ENCODE measurements at regions not wholly inside any gene's neighbourhood (a gene's known extent, or its start where the extent isn't known, plus 50 kb on each side); places are given as distances from the start of the nearest gene placed in this dataset.

GRCh38 chr4:63632858-63633257 lies 776.4 kb downstream of the TECRL start:
- H3K36me3 ChIP-seq, result no peaks in the 10 kb centered on the region
- H3K4me1 ChIP-seq, result no peaks in the 10 kb centered on the region
- H3K27me3 ChIP-seq, result no peaks in the 10 kb centered on the region
- intact Hi-C loops (cut with DNase I), result no loop called here
- H3K4me3 ChIP-seq, result no peak overlapping the region
- ATAC-seq (no peak), DNase-seq (no peak)
- no peak for TF ChIP-seq CTCF (IDR thresholded peaks at IDR 0.05)
- no peak overlapping the region for H3K27ac ChIP-seq
- H3K9me3 ChIP-seq, result peaks cover 2 to 5% of the 10 kb centered on the region in 2 donors

- Histone ChIP-seq H3K36me3 (no peaks in the 10 kb centered on the region), H3K4me3 (no peak overlapping the region), H3K4me1 (no peaks in the 10 kb centered on the region), H3K27ac (no peak overlapping the region), H3K27me3 (no peaks in the 10 kb centered on the region), H3K9me3 (peaks cover 0 to under 1% of the 10 kb centered on the region in 2 donors)
- no peak for TF ChIP-seq CTCF (IDR thresholded peaks at IDR 0.05)
- no peak for ATAC-seq
- no peak for DNase-seq
- intact Hi-C loops (cut with DNase I), result no loop called here
Measured at GRCh38 chr4:63620271-63620670, 789.0 kb downstream of the TECRL start.

GRCh38 chr4:63619771-63620170 lies 789.5 kb downstream of the TECRL start:
- Histone ChIP-seq H3K9me3 (no peaks in the 10 kb centered on the region), H3K27me3 (no peaks in the 10 kb centered on the region), H3K36me3 (no peaks in the 10 kb centered on the region), H3K4me1 (no peaks in the 10 kb centered on the region), H3K27ac (no peak overlapping the region), H3K4me3 (no peak overlapping the region)
- intact Hi-C loops (cut with DNase I), result no loop called here
- ATAC-seq (no peak), DNase-seq (no peak)
- no peak for TF ChIP-seq CTCF (IDR thresholded peaks at IDR 0.05)

- H3K36me3 ChIP-seq, result no peaks in the 10 kb centered on the region
- no peak overlapping the region for H3K4me3 ChIP-seq
- intact Hi-C loops (cut with DNase I), result no loop called here
- ATAC-seq (no peak), DNase-seq (no peak)
- H3K4me1 ChIP-seq, result no peaks in the 10 kb centered on the region
- H3K27ac ChIP-seq, result no peak overlapping the region
- TF ChIP-seq CTCF (IDR thresholded peaks at IDR 0.05), result no peak
- H3K27me3 ChIP-seq, result no peaks in the 10 kb centered on the region
- H3K9me3 ChIP-seq, result no peaks in the 10 kb centered on the region
Measured at GRCh38 chr4:63618883-63619718, 790.1 kb downstream of the TECRL start.

GRCh38 chr4:63607169-63607872 lies 801.9 kb downstream of the TECRL start:
- peak in 1 of 4 donors; percentile 8 for DNase-seq
- H3K36me3 ChIP-seq, result no peaks in the 10 kb centered on the region

More at GRCh38 chr4:63607169-63607872, 801.9 kb downstream of the TECRL start:
- H3K27ac ChIP-seq, result no peak overlapping the region
- H3K27me3 ChIP-seq, result no peaks in the 10 kb centered on the region
- no peaks in the 10 kb centered on the region for H3K9me3 ChIP-seq
- no peak for TF ChIP-seq CTCF (IDR thresholded peaks at IDR 0.05)
- ATAC-seq, result no peak
- no peak overlapping the region for H3K4me3 ChIP-seq
- H3K4me1 ChIP-seq, result no peaks in the 10 kb centered on the region
- intact Hi-C loops (cut with DNase I), result no loop called here
